ENCODE measurements at regions not wholly inside any gene's neighbourhood (a gene's known extent, or its start where the extent isn't known, plus 50 kb on each side); places are given as distances from the start of the nearest gene placed in this dataset.

- no peak overlapping the region for H3K4me3 ChIP-seq (replicated peaks; ENCODE audit: low read depth, low read length)
These were observed 58.9 kb upstream of the EPCAM start for GRCh38 chr2:47309952-47310800.

GRCh38 chr2:47309472-47309951 is 59.6 kb upstream of the EPCAM start:
- no peak for TF ChIP-seq CTCF (IDR thresholded peaks at IDR 0.05; ENCODE audit: low read depth, low read length, missing control alignments)
- no peak overlapping the region for H3K4me3 ChIP-seq (replicated peaks; ENCODE audit: low read depth, low read length)
- no peak for DNase-seq (ENCODE audit: extremely low read depth, low read depth)

More at GRCh38 chr2:47309952-47310800, 58.9 kb upstream of the EPCAM start:
- DNase-seq (ENCODE audit: extremely low read depth, low read depth): no peak
- TF ChIP-seq CTCF (IDR thresholded peaks at IDR 0.05; ENCODE audit: low read depth, low read length, missing control alignments): no peak

GRCh38 chr2:47307066-47307465 is 62.0 kb upstream of the EPCAM start:
- no peak for DNase-seq (ENCODE audit: extremely low read depth, low read depth)
- TF ChIP-seq CTCF (IDR thresholded peaks at IDR 0.05; ENCODE audit: low read depth, low read length, missing control alignments): no peak
- no peak overlapping the region for H3K4me3 ChIP-seq (replicated peaks; ENCODE audit: low read depth, low read length)

- no peak for DNase-seq (ENCODE audit: extremely low read depth, low read depth)
- H3K4me3 ChIP-seq (replicated peaks; ENCODE audit: low read depth, low read length): no peak overlapping the region
- TF ChIP-seq CTCF (IDR thresholded peaks at IDR 0.05; ENCODE audit: low read depth, low read length, missing control alignments): no peak
These were observed 64.5 kb upstream of the EPCAM start for GRCh38 chr2:47304654-47305053.

- no peak overlapping the region for H3K4me3 ChIP-seq (replicated peaks; ENCODE audit: low read depth, low read length)
- no peak for DNase-seq (ENCODE audit: extremely low read depth, low read depth)
- TF ChIP-seq CTCF (IDR thresholded peaks at IDR 0.05; ENCODE audit: low read depth, low read length, missing control alignments): no peak
These were observed 65.6 kb upstream of the EPCAM start for GRCh38 chr2:47303341-47304148.

- TF ChIP-seq CTCF (IDR thresholded peaks at IDR 0.05; ENCODE audit: low read depth, low read length, missing control alignments): no peak
- no peak for DNase-seq (ENCODE audit: extremely low read depth, low read depth)
- H3K4me3 ChIP-seq (replicated peaks; ENCODE audit: low read depth, low read length): no peak overlapping the region
These were observed 66.8 kb upstream of the EPCAM start for GRCh38 chr2:47302308-47302707.
